ENCODE measurements at regions not wholly inside any gene's neighbourhood (a gene's known extent, or its start where the extent isn't known, plus 50 kb on each side); places are given as distances from the start of the nearest gene placed in this dataset.

DNA sequence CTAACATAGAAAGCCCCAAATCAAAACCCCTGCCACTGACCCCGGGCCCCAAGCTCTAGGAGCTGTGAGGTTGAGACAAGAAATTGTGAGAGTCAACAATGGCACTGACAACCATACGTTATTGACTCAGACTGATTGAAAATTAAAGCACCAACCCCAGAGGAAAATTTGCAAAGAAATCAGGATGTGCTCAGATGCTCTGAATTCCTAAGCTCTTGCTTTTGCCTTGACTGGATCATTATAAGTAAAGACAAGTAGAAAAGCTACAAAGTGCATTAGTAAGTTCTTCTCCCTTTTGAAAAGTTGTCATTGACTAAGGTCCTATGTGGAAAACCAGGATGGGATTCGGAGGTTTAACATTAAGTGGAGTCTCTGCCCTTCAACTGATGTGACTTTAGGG, 130.2 kb downstream of the SAMD9 start:
- no peaks in the 10 kb centered on the region for H3K4me1 Mint-ChIP-seq (ENCODE audit: low read depth)
- H3K27ac Mint-ChIP-seq, result no peak overlapping the region
- peaks cover 0 to 2% of the 10 kb centered on the region in 2 donors for H3K9me3 Mint-ChIP-seq
- H3K36me3 Mint-ChIP-seq (ENCODE audit: insufficient read depth in 2 of 2), result peaks cover 0 to 2% of the 10 kb centered on the region in 2 donors
- ATAC-seq (replicated peaks in 1 of 2) (no peak), DNase-seq (no peak)
- no peak overlapping the region for H3K4me3 Mint-ChIP-seq
- H3K27me3 Mint-ChIP-seq (ENCODE audit: low read depth), result peaks cover 28% of the 10 kb centered on the region

DNA sequence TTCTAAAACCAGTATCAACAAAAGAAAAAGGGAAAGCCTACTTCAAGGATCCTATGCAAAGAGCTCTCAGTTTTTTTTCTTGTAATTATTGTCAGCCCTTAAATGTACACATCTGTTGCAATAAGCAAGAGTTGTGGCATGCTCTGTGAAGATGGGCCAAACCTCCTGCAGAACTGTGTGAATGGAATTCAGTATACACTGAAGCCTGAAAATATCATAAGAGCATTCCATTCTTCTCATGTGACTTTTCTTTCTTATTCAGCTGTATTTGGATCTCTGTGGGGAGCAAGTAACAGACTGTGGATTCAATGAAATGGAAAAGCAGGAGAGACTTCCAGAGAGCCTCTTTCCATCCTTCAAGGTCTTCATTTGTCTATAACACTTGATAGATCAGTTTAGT, 130.7 kb downstream of the SAMD9 start:
- H3K9me3 Mint-ChIP-seq, result peaks cover 0 to 2% of the 10 kb centered on the region in 2 donors
- ATAC-seq (replicated peaks in 1 of 2) (no peak), DNase-seq (no peak)
- no peak overlapping the region for H3K4me3 Mint-ChIP-seq
- peaks cover 0 to 2% of the 10 kb centered on the region in 2 donors for H3K36me3 Mint-ChIP-seq (ENCODE audit: insufficient read depth in 2 of 2)
- H3K4me1 Mint-ChIP-seq (ENCODE audit: low read depth), result no peaks in the 10 kb centered on the region
- H3K27me3 Mint-ChIP-seq (ENCODE audit: low read depth), result peaks cover 28% of the 10 kb centered on the region
- H3K27ac Mint-ChIP-seq, result no peak overlapping the region

DNA sequence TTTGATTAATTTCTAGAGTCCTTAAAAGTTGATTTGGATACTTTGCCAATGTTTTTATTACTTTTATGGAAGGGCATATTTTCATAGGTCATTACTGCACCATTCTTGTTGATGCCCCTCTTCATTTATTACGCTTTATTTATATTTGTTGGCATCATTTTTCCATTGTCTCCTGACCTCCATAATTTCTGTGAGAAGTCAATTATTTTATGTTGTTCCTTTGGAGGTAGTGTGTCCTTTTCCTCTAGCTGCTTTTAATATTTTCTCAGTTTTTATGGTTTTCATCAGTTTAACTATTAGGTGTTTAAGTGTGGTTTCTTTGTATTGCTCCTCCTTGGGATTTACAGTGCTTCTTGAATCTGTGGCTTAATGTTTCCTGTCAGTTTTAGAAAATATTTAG, 134.9 kb downstream of the SAMD9 start:
- Mint-ChIP-seq H3K9me3 (peaks cover 6 to 8% of the 10 kb centered on the region in 2 donors), H3K36me3 (ENCODE audit: insufficient read depth in 2 of 2) (peaks cover 5 to 12% of the 10 kb centered on the region in 2 donors), H3K4me3 (no peak overlapping the region), H3K27ac (no peak overlapping the region), H3K4me1 (ENCODE audit: low read depth) (no peaks in the 10 kb centered on the region), H3K27me3 (ENCODE audit: low read depth) (peaks cover 15% of the 10 kb centered on the region)
- ATAC-seq (replicated peaks in 1 of 2) (no peak), DNase-seq (no peak)

DNA sequence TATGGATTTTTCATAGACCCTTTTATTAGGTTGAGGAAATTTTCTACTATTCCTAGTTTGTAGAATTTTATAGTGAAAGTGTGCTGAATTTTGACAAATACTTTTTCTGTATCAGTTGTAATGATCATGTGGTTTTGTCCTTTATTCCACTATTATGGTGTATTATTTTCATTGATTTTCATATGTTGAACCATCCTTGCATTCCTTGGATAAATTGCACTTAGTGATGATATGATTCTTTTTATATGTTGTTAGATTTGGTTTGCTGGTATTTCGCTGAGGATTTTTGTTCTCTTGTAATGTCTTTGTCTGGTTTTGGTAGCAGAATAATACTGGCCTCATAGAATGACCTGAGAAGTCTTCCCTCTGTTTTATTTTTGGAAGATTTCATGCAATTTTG, 140.6 kb upstream of the CDK6 start:
- ATAC-seq (replicated peaks in 1 of 2), result no peak
- DNase-seq, result no peak
- peaks cover 20 to 25% of the 10 kb centered on the region in 2 donors for H3K9me3 Mint-ChIP-seq
- H3K36me3 Mint-ChIP-seq (ENCODE audit: insufficient read depth in 2 of 2), result peaks cover 22 to 38% of the 10 kb centered on the region in 2 donors
- peaks cover 23% of the 10 kb centered on the region for H3K4me1 Mint-ChIP-seq (ENCODE audit: low read depth)
- H3K27me3 Mint-ChIP-seq (ENCODE audit: low read depth), result no peaks in the 10 kb centered on the region
- H3K4me3 Mint-ChIP-seq, result no peak overlapping the region
- H3K27ac Mint-ChIP-seq, result no peak overlapping the region

DNA sequence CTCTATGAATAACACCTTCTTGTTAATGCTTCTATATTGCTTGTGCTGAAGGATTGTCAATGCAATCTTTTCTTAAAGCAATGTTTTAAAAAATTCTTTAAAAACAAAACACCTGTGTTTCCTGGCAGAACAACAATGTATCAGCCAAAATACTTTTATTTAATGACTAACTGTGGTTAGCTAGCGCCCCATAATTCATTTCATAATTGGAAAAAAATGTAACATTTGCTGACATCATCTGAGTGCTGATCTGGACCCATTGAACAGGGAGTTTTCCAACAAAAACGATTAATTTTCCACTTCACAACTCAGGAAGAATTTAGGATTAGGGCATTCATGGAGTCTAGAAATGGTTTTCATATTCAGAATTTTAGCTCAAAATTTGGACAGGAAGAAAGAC, 137.6 kb upstream of the CDK6 start:
- H3K4me3 Mint-ChIP-seq, result no peak overlapping the region
- H3K4me1 Mint-ChIP-seq (ENCODE audit: low read depth), result peaks cover 34% of the 10 kb centered on the region
- H3K36me3 Mint-ChIP-seq (ENCODE audit: insufficient read depth in 2 of 2), result peaks cover 20 to 39% of the 10 kb centered on the region in 2 donors
- H3K9me3 Mint-ChIP-seq, result peaks cover 18 to 21% of the 10 kb centered on the region in 2 donors
- no peaks in the 10 kb centered on the region for H3K27me3 Mint-ChIP-seq (ENCODE audit: low read depth)
- DNase-seq (no peak), ATAC-seq (replicated peaks in 1 of 2) (no peak)
- no peak overlapping the region for H3K27ac Mint-ChIP-seq

DNA sequence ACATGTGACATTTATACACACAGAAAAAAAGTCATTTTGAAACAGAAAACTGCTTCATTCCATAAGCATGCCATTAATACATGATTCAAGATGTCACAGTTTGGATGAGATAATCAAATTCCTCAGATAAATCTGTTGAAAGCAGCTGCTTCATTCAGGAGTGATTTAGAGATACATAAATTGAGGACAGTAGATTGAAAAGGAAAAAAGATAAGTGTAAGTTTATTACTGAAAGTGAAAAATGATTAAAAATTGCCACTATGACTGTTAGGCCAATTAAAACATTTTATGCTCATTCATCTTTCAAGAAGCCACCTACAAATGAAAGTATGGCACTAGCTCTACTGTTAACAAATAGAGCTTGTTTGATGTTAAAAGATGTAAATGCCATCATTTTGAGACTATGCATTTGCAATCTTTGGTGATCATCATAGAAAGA, 136.9 kb upstream of the CDK6 start:
- H3K27me3 Mint-ChIP-seq (ENCODE audit: low read depth), result no peaks in the 10 kb centered on the region
- DNase-seq, result no peak
- no peak overlapping the region for H3K4me3 Mint-ChIP-seq
- H3K27ac Mint-ChIP-seq, result no peak overlapping the region
- H3K4me1 Mint-ChIP-seq (ENCODE audit: low read depth), result peaks cover 34% of the 10 kb centered on the region
- H3K9me3 Mint-ChIP-seq, result peaks cover 14 to 20% of the 10 kb centered on the region in 2 donors
- peak; percentile 54 to 66 for ATAC-seq (replicated peaks in 1 of 2)
- peaks cover 18 to 34% of the 10 kb centered on the region in 2 donors for H3K36me3 Mint-ChIP-seq (ENCODE audit: insufficient read depth in 2 of 2)

DNA sequence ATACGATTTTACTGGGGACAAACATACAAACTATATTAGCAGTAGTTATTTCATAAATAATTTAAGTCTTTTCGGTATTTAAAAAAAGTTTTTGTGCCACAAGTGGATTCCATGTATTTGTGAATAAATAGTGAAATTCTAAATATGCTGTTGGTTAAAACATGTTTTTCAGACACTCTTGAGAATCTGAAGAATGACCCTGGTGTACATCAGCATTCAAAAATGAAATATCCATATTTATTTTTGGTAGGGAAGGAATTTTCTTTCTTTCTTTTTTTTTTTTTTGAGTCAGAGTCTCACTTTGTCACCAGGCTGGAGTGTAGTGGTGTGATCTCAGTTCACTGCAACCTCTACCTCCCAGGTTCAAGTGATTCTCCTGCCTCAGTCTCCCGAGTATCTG, 136.1 kb upstream of the CDK6 start:
- Mint-ChIP-seq H3K27me3 (ENCODE audit: low read depth) (no peaks in the 10 kb centered on the region), H3K27ac (no peak overlapping the region), H3K4me1 (ENCODE audit: low read depth) (peaks cover 34% of the 10 kb centered on the region), H3K9me3 (peaks cover 11 to 15% of the 10 kb centered on the region in 2 donors), H3K4me3 (no peak overlapping the region), H3K36me3 (ENCODE audit: insufficient read depth in 2 of 2) (peaks cover 13 to 29% of the 10 kb centered on the region in 2 donors)
- ATAC-seq (replicated peaks in 1 of 2) (no peak), DNase-seq (no peak)

DNA sequence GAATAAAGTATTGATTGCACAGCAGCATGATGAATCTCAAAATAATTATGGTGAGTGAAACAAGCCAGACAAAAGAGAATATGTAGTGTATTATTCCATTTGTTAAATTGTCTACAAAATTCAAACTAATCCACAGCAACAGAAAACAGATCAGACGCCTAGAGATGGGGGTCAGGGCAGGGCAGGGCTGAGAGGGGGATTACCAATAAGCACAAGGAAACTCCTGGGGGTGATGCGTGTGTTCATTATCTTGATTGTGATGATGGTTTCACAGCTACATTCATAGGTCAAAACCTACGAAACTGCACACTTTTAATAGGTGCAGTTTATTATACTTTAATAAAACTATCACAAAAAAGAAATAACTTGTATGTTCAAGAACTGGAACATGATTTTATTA, 132.7 kb upstream of the CDK6 start:
- H3K27me3 Mint-ChIP-seq (ENCODE audit: low read depth), result no peaks in the 10 kb centered on the region
- no peak overlapping the region for H3K4me3 Mint-ChIP-seq
- no peak for DNase-seq
- no peak overlapping the region for H3K27ac Mint-ChIP-seq
- no peak for ATAC-seq (replicated peaks in 1 of 2)
- H3K36me3 Mint-ChIP-seq (ENCODE audit: insufficient read depth in 2 of 2), result peaks cover 0 to 7% of the 10 kb centered on the region in 2 donors
- H3K4me1 Mint-ChIP-seq (ENCODE audit: low read depth), result peaks cover 26% of the 10 kb centered on the region
- peaks cover 0 to 2% of the 10 kb centered on the region in 2 donors for H3K9me3 Mint-ChIP-seq

DNA sequence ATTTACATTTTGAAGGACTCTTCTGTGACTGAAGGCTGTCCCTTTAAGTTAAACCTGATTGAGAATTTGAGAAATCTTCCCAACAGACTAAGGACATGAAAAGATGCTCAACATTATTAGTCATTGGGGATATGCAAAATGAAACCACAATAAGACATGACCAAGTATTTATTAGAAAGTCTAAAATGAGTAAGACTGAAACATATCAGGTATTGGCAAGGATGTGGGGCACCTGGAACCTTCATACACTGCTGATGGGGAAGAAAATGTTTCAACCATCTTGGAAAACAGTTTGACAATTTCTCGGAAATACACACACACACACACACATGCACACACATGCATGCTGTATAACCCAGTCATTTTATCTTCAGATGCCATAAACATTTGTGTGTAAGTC, 132.1 kb upstream of the CDK6 start:
- no peak overlapping the region for H3K27ac Mint-ChIP-seq
- DNase-seq, result no peak

DNA sequence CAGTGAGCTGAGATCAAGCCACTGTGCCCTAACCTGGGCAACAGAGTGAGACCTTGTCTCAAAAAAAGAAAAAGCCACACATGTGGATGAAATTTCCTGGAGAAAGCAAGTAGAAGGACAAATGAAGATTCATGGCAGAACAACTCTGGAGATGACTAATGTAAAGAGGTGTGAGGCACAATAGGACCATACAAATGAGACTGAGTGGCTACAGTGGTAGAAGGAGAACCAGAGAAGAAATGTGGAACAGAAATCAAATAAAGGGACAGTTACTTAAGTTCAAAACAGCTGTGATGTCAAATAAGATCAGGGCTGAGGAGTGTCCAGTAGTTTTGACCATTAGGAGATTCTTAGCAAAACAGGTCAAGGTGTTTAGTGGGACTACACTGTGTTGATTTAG, 130.9 kb upstream of the CDK6 start:
- Mint-ChIP-seq H3K4me3 (no peak overlapping the region), H3K9me3 (peaks cover 1 to 2% of the 10 kb centered on the region in 2 donors), H3K36me3 (ENCODE audit: insufficient read depth in 2 of 2) (peaks cover 0 to 7% of the 10 kb centered on the region in 2 donors), H3K27ac (no peak overlapping the region), H3K4me1 (ENCODE audit: low read depth) (peaks cover 13% of the 10 kb centered on the region), H3K27me3 (ENCODE audit: low read depth) (no peaks in the 10 kb centered on the region)
- DNase-seq, result no peak
- ATAC-seq (replicated peaks in 1 of 2), result no peak

More for the DNA sequence above, 132.1 kb upstream of the CDK6 start:
- H3K4me3 Mint-ChIP-seq, result no peak overlapping the region
- peaks cover 20% of the 10 kb centered on the region for H3K4me1 Mint-ChIP-seq (ENCODE audit: low read depth)
- no peaks in the 10 kb centered on the region for H3K27me3 Mint-ChIP-seq (ENCODE audit: low read depth)
- H3K9me3 Mint-ChIP-seq, result peaks cover 0 to 2% of the 10 kb centered on the region in 2 donors
- peaks cover 0 to 7% of the 10 kb centered on the region in 2 donors for H3K36me3 Mint-ChIP-seq (ENCODE audit: insufficient read depth in 2 of 2)
- peak in 1 of 2 donors; percentile 42 for ATAC-seq (replicated peaks in 1 of 2)

DNA sequence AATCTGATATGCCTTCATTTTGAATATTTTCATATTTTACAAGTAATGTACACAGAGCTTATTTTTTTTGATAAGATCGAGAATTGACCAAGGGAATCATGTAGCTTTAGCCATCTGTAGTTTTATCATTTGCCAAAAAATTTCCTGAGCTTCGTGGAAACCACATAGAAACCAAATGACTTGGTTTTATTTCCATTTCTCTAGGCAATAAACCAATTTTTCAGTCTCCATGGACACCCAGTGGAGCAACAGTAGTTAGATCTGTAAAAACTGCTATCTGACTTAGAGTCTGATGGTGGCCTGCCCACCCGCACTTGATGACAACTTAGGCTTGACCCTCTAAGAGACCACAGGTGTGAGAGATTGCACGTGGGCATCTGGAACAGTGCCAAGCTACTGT, 127.8 kb upstream of the CDK6 start:
- no peak overlapping the region for H3K4me3 Mint-ChIP-seq
- DNase-seq (no peak), ATAC-seq (replicated peaks in 1 of 2) (no peak)
- H3K36me3 Mint-ChIP-seq (ENCODE audit: insufficient read depth in 2 of 2), result peaks cover 6 to 10% of the 10 kb centered on the region in 2 donors
- H3K27ac Mint-ChIP-seq, result no peak overlapping the region
- peaks cover 10% of the 10 kb centered on the region for H3K4me1 Mint-ChIP-seq (ENCODE audit: low read depth)
- H3K27me3 Mint-ChIP-seq (ENCODE audit: low read depth), result peaks cover 6% of the 10 kb centered on the region
- H3K9me3 Mint-ChIP-seq, result peaks cover 2 to 8% of the 10 kb centered on the region in 2 donors

DNA sequence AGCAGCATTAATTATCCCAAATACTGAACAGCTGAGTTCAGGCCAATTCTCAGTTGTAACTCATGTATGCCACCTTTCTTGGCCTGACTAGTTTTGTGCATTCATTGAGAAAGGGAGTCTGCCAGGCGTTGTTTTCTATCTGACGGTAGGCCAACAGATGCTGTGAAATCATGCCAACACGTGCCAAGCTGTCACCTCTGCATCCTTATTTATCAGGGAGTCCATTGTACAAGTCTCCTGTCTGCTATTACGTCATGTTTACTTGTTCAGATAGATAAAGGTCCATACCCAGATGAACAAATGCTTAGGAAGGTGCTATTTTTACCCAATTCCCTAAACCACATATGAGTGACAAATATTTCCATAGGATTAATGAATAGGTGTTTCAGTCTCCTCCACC, 127.2 kb upstream of the CDK6 start:
- Mint-ChIP-seq H3K4me3 (no peak overlapping the region), H3K36me3 (ENCODE audit: insufficient read depth in 2 of 2) (peaks cover 6 to 16% of the 10 kb centered on the region in 2 donors), H3K4me1 (ENCODE audit: low read depth) (peaks cover 10% of the 10 kb centered on the region)

DNA sequence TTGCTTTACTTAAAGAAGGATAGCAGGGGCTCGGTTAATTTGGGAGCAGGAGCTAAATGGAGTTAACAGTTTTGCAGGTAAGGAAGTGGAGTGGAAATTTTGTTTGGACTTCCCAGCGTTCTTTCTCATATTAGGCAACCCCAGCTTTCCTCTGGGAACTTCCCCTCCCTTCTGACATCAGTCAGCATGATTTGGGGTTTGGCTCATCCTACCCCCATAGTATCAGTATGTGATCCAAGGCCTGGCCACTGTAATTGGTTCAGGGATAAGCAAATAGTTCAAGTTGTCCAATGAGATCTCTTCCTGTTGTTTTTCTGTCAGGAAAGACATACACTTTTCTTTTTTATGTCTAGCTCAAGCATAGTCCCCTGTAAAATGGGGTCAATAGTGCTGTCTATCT, 125.6 kb upstream of the CDK6 start:
- DNase-seq (no peak), ATAC-seq (replicated peaks in 1 of 2) (no peak)
- Mint-ChIP-seq H3K27ac (no peak overlapping the region), H3K27me3 (ENCODE audit: low read depth) (peaks cover 14% of the 10 kb centered on the region), H3K4me1 (ENCODE audit: low read depth) (peaks cover 24% of the 10 kb centered on the region), H3K4me3 (no peak overlapping the region), H3K9me3 (peaks cover 10 to 18% of the 10 kb centered on the region in 2 donors), H3K36me3 (ENCODE audit: insufficient read depth in 2 of 2) (peaks cover 13 to 30% of the 10 kb centered on the region in 2 donors)

More for the DNA sequence above, 127.2 kb upstream of the CDK6 start:
- no peak for DNase-seq
- no peak for ATAC-seq (replicated peaks in 1 of 2)
- Mint-ChIP-seq H3K27me3 (ENCODE audit: low read depth) (peaks cover 8% of the 10 kb centered on the region), H3K9me3 (peaks cover 2 to 11% of the 10 kb centered on the region in 2 donors), H3K27ac (no peak overlapping the region)

DNA sequence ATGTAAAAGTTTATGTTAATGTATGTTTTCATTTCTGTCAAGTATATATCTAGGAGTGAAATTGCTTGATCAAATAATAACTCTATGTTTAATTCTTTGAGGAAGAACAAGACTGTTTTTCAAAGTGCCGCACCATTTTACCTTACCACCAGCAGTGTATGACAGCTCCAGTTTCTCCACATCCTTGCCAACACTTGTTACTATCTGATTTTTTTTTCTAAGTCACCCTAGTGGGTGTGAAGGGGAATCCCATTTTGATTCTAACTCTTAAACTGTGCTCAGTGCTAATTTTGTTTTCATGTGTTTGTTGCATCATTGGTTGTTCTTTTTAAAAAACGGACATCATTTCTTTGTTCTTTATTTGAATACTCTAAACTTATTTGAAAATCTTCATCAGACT, 120.2 kb upstream of the CDK6 start:
- Mint-ChIP-seq H3K36me3 (ENCODE audit: insufficient read depth in 2 of 2) (peaks cover 25 to 45% of the 10 kb centered on the region in 2 donors), H3K27ac (peak overlapping the region; percentile 85)
- no peak for ATAC-seq (replicated peaks in 1 of 2)

More for the DNA sequence above, 120.2 kb upstream of the CDK6 start:
- Mint-ChIP-seq H3K27me3 (ENCODE audit: low read depth) (peaks cover 14% of the 10 kb centered on the region), H3K4me1 (ENCODE audit: low read depth) (peaks cover 54% of the 10 kb centered on the region), H3K4me3 (peak overlapping the region in 1 of 2 donors; percentile 34), H3K9me3 (peaks cover 17 to 27% of the 10 kb centered on the region in 2 donors)
- DNase-seq, result no peak
